Right ventricle myocardium inferior (tissue), 1 donor: ENCODE measurements at regions not wholly inside any gene's neighbourhood (a gene's known extent, or its start where the extent isn't known, plus 50 kb on each side); places are given as distances from the start of the nearest gene placed in this dataset.
"Not testable (repeated sequence)": the region's sequence is repeated elsewhere in the genome, so short reads cannot be mapped to it uniquely, and the experiment has no call there.

Source experiments
- ATAC-seq: fragments of 200-7000 bp; cut with Tn5 transposase; one replicate; pipeline ENCODE4 v1.9.1; 2020; ENCODE audit warnings: mild to moderate bottlenecking, moderate library complexity
- DNase-seq: peaks from one replicate; pipeline ENCODE4 v3.0.0; 2021; ENCODE audit errors: missing footprints
- intact Hi-C: fragments of 100-400 bp; cut with DNase I; formaldehyde crosslinking; loops from one replicate; pipeline ENCODE4 v1.11.0; 2022
- donor health status: DM: no; HTN: yes; CAD: no; lungs with severe emphysema.

DNA sequence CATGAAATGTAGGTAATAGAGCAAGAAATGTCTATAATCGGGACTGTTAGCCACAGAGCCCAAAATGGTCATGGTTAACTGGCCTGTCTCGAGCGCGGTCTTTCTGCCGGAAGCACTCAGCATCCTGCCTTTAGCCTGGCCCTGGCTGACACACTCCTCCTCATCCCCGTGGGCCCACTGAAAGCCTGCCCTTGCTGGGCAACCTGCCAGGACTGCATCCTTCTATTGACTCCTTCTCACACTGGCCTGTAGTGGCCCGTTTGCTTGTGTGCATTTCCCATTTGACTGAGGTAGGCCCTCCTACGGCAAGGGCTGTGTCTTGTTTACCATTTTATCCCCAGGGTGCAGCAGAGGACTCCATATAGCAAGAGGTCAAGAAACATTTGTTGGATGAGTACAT, 215.7 kb downstream of the ATPSCKMT start:
- intact Hi-C loops, result no loop called here
- DNase-seq (no peak), ATAC-seq (no peak)

DNA sequence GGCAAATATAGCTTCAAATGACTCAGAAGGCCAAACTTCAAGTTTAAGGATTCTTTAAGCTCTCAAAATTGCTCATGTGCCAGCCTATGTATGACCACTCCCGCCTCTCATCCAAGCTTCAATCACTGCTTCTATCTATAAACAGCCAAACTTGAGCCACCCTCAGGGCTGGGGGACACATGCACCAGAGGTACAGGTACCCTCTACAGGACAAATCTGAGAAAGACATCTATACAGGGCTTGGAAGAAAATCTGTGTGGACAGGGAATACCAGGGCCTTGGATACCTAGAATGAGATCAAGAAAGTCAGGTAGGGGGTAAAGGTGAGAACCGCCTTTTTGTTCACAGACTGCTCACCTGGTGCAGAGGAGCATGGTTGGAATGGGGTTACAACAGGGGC, 217.9 kb downstream of the ATPSCKMT start:
- intact Hi-C loops, result no loop called here
- DNase-seq (no peak), ATAC-seq (no peak)

DNA sequence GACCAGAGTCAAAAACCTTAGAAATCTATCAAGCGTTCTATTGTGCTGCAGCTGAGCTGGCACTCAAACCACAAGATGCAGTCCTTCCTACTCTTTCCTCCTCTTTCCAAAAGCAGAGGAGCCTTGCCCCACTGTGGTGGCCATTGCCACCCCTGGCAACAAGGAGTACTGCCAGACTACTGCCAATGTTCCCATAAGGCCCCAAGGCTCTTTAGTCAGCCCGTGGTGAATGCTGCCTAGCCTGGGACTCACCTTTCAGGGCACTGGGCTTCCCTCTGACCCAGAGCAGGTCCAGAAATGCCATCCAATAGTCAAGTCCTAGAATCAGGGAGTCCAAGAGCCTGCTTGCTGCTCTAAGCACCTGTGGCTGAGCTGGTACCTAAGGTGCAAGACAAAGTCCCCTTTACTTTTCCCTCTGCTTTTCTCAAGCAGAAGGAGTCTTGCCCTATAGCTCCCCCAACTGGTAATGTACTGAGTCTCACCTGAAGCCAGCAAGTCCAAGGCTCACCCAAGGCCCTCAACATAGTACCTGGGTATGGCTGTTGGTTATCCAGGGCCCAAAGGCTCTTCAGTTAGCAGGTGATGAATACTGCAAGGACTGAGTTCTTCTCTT, 219.4 kb downstream of the ATPSCKMT start:
- DNase-seq, result no peak
- ATAC-seq, result no peak
- intact Hi-C loops, result no loop called here

DNA sequence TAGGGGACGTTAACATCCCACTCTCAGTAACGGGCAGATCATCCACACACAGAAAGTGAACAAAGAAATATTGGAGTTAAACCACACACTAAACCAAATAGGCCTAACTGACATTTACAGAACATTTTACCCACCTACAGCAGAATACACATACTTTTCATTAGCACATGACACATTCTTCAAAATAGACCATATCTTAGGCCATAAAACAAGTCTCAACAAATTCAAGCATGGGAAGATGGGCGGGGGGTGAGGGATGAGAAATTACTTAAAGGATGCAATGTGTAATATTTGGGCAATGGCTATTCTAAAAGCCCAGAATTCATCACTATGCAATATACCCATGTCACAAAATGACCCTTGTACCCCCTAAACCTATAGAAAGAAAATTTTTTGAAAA, 226.2 kb downstream of the ATPSCKMT start:
- DNase-seq, result no peak
- intact Hi-C loops, result no loop called here
- no peak for ATAC-seq

DNA sequence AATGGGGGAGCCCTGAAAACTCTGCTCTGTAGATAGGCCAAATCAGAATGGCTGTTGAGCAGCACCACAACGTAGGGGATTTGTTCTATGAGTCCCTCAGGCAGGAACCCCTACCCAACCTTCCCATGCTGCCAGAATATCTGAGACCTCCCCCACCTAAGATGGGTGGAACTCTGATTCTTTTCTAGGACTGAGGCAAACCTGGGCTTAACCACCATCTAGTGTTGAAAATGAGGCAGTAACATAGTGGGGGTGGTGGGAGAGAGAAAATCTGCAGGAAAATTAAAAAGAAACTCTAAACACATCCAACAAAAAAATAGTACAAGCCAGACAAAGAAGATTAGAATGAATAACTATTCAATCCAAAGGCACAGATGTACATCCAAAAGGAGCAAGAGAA, 228.4 kb downstream of the ATPSCKMT start:
- intact Hi-C loops, result no loop called here
- no peak for DNase-seq
- no peak for ATAC-seq

DNA sequence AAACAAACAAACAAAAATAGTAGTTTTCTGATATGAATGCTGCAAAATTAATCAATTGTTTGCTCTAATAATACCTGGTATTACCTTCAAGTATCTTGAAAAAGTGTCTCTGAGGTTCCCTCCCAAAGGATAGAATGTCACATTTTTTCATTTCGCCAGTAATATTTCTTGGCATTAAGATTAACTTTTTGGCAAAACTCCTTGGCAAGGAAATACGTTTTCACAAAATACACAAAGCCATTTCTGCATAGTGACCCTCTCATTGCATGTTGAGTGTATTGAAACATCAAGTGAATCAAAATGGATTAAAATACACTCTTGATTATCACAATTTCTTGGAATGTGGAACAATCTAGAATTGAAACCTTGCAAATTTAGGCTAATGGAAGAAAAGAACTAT, 230.5 kb downstream of the ATPSCKMT start:
- intact Hi-C loops, result no loop called here
- no peak for ATAC-seq
- DNase-seq, result no peak

DNA sequence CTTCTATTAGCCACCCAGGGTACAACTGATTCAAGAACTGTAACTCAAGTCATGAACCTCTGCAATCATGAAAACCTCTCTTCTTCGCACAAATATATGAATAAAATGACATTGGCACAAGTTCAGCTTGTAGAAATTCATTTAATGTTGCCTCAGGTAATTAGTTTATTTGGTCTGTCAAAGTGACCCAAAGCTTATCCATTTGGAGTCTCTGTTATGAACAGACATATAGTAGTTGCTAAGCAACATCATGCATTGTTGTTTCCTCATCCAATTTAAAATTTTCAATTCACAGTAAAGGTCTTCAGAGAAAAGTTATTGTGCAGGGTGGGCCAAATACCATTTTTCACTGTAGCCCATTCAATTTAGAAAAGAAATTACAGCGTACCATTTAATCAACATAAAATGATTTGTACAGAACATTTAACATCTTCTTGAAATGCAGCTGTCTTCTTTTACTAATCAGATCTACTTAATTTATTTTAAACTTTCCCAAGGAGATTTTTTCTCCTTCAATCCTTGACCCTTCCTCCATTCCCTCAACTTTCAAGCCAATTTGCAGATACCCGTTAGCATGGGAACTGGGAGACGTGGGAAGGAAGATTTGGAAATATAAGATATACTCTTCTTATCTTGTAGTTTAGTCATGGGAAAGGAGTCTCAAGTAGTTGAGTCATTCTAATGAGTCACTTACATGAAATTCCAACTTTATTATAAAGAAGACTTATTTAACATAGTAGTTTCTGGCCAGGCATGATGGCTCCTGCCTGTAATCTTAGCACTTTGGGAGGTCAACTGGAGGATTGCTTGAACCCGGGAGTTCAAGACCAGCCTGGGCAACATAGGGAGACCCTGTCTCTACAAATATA, 231.3 kb downstream of the ATPSCKMT start:
- intact Hi-C loops, result no loop called here
- no peak for DNase-seq
- ATAC-seq, result no peak

DNA sequence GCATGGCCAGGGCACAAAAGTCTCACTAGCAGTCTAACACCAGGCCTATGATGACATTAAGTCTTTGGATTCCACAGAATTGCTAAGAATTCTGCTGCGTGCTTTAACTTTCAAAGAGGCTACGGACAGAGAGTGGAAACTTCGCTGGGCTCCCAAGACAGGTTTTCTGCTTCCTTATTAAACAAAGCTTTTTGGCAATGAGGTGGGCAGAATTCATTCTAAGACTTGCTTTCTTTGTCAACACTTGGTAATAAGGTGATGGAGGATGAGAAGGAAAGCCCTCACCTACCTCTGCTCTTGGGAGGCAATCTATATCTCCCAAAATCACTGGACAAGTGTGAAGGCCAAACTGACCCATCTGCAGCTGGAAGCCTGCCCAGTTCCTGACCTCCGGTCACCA, 231.9 kb downstream of the ATPSCKMT start:
- no peak for ATAC-seq
- DNase-seq, result no peak
- intact Hi-C loops, result no loop called here

DNA sequence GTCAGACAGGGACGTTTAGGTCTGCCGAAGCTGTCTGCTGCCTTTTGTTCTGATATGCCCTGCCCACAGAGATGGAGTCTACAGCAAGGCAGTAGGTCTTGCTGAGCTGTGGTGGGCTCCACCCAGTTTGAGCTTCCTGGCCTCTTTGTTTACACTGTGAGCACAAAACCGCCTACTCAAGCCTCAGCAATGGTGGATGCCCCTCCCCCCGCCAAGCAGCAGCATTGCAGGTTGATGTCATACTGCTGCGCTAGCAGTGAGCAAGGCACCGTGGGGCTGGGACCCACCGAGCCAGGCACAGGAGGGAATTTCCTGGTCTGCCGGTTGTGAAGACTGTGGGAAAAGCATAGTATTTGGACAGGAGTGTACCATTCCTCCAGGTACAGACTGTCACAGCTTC, 233.1 kb downstream of the ATPSCKMT start:
- ATAC-seq, intact Hi-C loops, DNase-seq: not testable (repeated sequence)

DNA sequence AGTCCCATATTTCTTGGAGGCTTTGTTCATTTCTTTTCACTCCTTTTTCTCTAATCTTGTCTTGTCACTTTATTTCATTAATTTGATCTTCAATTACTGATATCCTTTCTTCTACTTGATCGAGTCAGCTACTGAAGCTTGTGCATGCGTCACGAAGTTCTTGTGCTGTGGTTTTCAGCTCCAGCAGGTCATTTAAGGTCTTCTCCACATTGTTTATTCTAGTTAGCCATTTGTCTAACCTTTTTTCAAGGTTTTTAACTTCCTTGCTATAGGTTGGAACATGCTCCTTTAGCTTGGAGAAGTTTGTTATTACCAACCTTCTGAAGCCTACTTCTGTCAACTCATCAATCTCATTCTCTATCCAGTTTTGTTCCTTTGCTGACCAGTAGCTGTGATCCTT, 234.0 kb downstream of the ATPSCKMT start:
- ATAC-seq, intact Hi-C loops, DNase-seq: not testable (repeated sequence)

DNA sequence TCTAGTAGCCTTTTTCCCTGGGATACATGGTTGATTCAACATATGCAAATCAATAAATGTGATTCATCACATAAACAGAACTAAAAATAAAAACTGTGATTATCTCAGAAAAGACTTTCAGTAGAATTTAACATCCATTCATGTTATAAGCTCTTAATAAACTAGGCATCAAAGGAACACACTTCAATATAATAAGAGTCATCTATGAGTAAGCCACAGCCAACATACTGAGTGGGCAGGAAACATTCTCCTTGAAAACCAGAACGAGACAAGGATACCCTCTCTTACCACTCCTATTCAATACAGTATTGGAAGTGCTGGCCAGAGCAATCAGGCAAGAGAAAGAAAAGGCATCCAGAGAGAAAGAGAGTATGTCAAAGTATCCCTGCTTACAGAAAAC, 239.9 kb downstream of the ATPSCKMT start:
- DNase-seq, result no peak
- intact Hi-C loops, result no loop called here
- ATAC-seq, result no peak

DNA sequence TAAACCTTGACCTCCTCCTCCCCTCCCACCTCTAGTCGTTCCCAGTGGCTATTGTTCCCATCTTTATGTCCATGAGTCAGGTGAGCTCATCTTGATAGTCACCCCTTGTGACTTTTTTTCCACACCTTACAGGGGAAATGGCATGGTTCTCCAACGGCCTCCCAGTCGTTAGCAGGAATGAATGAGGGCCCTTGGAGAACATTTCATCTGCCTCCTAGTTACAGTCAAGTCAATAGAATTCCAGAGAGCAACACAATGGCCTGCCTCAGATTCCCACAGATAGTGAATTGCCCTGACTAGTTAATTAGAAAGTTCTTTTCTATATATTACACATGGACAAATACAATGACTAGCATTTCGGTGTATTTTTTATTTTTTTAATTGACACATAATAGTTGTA, 262.6 kb downstream of the ATPSCKMT start:
- ATAC-seq (no peak), DNase-seq (no peak)
- intact Hi-C loops, result no loop called here

DNA sequence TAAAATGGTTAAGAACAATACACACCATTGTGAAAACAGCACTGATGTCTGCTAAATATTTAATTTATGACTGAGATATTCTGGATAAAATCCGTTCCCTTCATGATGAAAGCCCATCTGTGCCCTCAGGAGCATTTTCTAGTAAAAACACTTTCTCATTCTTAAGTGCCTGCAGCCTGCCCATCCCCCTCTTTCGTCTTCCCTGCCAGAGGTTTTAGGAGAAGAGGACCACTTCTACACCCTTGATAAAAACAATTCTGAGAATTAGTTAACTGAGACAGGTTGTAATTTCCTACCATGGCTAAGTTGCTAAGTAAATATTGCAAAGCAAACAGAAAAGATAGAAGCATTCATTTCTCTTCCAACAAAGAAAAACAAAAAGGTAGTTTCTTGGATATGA, 272.6 kb downstream of the ATPSCKMT start:
- intact Hi-C loops, result no loop called here
- DNase-seq (no peak), ATAC-seq (no peak)

DNA sequence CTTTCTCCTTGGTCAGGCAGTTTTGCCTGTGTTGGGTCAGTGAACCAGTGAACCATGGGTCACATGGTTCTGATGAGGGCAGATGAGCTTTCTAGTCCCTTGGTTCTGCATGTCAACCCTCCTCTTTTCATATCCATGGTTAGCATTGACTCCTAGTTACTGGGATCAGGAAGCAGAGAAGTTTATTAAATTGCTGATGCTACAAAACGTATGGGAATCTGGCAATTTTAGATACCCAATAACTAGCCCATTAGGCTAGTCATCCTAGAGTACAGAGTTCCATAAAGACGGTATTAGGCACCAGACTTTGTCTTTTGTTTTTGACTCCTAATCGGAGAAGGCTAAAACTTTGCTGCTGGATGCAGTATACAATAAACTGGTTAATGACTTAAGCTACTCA, 273.1 kb downstream of the ATPSCKMT start:
- no peak for DNase-seq
- intact Hi-C loops, result no loop called here
- no peak for ATAC-seq

DNA sequence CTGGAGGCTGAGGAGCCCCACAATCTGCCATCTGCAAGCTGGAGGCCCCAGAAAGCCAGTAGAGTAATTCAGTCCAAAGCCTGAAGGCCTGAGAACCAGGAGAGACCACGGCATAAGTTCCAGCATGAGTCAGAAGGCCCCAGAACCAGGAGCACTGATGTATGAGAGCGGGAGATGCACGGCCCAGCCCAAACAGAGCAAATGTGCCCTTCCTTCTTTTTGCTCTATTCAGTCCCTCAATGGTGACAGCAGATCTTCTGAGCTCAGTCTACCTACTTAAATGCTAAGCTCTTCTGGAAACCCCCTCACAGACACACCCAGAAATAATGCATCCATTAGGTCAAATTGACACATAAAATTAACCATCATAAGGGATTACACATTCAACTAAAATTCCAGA, 277.6 kb downstream of the ATPSCKMT start:
- intact Hi-C loops, result no loop called here
- ATAC-seq (no peak), DNase-seq (no peak)

DNA sequence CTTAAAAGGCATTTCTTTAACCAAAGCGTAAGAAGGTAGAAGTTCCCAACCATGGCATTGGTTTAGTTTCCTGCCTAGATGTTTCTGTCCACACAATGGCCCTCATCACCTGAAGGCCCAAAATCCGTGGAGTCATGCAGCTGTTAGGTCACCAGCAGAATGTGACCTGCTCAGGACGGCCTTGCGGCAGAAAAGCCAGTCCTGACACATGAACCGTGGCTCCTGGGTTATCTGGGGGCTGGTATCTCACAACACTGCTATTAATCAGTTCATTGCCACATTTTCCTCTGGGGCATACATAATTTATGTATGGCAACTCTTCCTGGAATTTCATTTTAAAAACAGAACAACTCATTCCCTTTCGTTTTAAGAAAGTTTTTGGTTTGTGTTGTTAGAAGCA, 278.4 kb downstream of the ATPSCKMT start:
- intact Hi-C loops, result no loop called here
- ATAC-seq (no peak), DNase-seq (no peak)

DNA sequence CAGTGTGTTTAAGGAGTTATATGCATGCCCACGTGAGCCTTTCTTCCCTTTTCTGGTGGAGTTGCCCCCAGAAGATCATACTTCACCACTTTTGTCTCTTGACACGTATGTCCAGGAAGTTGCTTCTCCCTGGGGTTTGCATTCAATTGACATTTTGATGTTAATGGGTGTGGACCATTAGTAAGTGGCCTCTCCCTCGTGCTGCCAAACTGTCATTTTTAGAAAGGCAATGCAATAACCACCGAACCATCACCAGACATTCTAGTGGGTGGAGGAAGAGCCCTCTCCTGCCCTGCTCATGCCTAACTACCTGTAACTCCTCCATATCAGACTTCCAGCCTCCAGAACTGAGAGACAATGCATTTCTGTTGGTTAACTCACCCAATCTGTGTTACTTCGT, 290.8 kb downstream of the ATPSCKMT start:
- intact Hi-C loops, result no loop called here
- no peak for ATAC-seq
- DNase-seq, result no peak

DNA sequence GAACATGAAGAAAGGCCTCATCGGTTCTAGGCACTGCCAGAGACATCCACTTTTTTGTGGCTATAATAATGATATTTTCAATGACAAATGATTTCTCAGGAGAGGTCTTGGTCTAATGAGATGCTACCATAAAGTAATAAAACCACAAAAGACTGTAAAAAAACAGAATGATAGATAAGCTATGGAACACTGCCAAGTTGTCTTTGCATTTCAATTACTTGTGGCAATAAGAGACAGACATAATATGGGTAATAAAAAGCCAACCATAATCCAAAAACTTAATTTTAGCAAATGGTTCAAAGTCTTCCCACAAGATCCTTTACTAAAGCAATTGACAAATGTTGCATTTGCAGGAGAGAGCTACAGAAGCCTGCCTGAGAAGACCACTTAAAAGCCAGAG, 292.5 kb downstream of the ATPSCKMT start:
- DNase-seq (no peak), ATAC-seq (no peak)
- intact Hi-C loops, result no loop called here

DNA sequence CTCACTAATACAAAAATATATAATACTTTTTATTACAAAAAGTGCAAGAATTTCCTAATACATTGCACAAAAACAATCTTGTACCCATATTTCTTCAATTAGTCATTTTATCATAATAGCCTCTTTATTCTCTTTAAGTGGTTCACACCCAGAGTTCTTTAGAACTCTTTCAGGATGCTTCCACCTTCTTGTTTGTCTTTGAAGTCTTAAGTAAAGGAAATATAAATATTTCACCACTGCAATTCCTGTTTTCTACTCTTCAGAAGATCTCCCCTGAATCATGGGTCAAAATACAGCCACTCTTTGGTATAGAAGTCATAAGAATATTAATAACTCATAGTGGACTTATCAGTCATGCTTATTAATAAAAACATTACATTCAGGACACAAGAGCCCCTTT, 293.0 kb downstream of the ATPSCKMT start:
- intact Hi-C loops, result no loop called here
- DNase-seq, result no peak
- no peak for ATAC-seq

DNA sequence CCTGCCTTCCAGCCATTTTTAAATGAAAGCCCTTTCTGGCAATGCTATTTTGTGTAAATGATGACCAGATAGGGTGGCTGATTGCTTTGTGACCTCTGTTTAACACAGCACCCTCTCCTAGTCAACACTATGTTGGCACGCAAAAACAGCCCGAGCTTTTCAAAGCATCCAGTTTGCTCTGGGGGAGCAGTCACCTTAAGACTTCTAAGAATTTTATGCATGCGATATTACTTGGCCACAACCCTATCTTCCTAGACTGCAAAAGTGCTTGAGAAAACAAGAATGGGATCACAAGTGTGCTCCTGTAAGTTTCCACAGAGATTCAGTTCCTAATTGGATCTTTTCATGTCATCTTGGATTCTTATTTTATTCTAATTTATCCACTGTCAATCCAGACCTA, 294.1 kb downstream of the ATPSCKMT start:
- DNase-seq (no peak), ATAC-seq (no peak)
- intact Hi-C loops, result no loop called here

DNA sequence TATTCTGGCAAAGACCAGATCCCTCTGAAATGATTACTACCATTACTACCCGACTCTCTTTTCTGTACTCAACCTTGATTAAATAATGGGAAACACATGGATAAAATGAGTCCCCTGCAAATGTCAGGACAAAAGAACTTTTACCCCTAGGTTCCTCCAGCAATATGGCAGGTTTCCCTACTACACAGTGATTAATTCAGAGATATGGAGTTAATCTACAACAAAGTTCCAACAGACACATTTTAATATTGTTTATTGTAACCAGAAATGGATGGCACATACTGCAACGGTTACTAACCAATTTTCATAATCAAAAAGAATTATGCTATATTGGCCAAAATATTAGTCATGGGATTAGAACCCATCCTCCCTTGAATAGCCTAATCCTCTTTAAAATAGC, 294.8 kb downstream of the ATPSCKMT start:
- DNase-seq, result no peak
- no peak for ATAC-seq
- intact Hi-C loops, result no loop called here
